Esophagus muscularis mucosa (tissue), 4 donors: ENCODE measurements at regions not wholly inside any gene's neighbourhood (a gene's known extent, or its start where the extent isn't known, plus 50 kb on each side); places are given as distances from the start of the nearest gene placed in this dataset.

Source experiments
- DNase-seq: peaks from one replicate; pipeline ENCODE4 v3.0.0-alpha.2; 2017; ENCODE audit errors: extremely low spot score
- H3K27ac ChIP-seq, 4 donors: fragments of 200-600 bp; sonication (generic); replicated peaks in 1 of 4; 1 replicate in 3 of 4; 2 replicates in 1 of 4; pipeline ENCODE4 v1.5.1; 2016 to 2019; ENCODE audit warnings: mild to moderate bottlenecking in 1 of 4
- H3K27me3 ChIP-seq, 4 donors: fragments of 200-600 bp; sonication (generic); one replicate each; pipeline versions ENCODE4 v1.5.1 to v1.6.0; 2016 to 2019
- H3K36me3 ChIP-seq, 4 donors: fragments of 200-600 bp; sonication (generic); one replicate each; pipeline ENCODE4 v1.5.1; 2016 to 2019
- H3K4me1 ChIP-seq, 4 donors: fragments of 200-600 bp; sonication (generic); one replicate each; pipeline ENCODE4 v1.5.1; 2016 to 2019
- H3K4me3 ChIP-seq, 4 donors: fragments of 200-600 bp; sonication (generic); 1 replicate in 2 of 4; 2 replicates in 2 of 4; pipeline ENCODE4 v1.5.1; 2016 to 2019; ENCODE audit warnings: mild to moderate bottlenecking in 4 of 4, moderate library complexity in 1 of 4
- H3K9me3 ChIP-seq, 4 donors: fragments of 200-600 bp; sonication (generic); 1 replicate in 3 of 4; 2 replicates in 1 of 4; pipeline ENCODE4 v1.5.1; 2016 to 2019
- EP300 ChIP-seq: sonication (generic); formaldehyde crosslinking; IDR thresholded peaks from one replicate; pipeline ENCODE4 v1.6.1; 2017; ENCODE audit warnings: antibody characterized with exemption
- POLR2A ChIP-seq: fragments of 450-650 bp; IDR thresholded peaks from one replicate; pipeline ENCODE4 v1.6.1; 2017; ENCODE audit warnings: antibody characterized with exemption, moderate library complexity, mild to moderate bottlenecking, low read depth
- POLR2AphosphoS5 ChIP-seq, 2 donors: sonication (generic); formaldehyde crosslinking; IDR thresholded peaks; one replicate each; pipeline ENCODE4 v1.6.1; 2017; ENCODE audit warnings: antibody characterized with exemption in 2 of 2
- WGBS: methylation state at CpG from one replicate; pipeline ENCODE4 v1.1.5; 2018; 5-methylcytosine and 5-hydroxymethylcytosine counted together
- intact Hi-C: fragments of 100-400 bp; cut with DNase I; formaldehyde crosslinking; loops from one replicate; pipeline ENCODE4 v1.15.1; 2023
- TF ChIP-seq, protein P1 (sequence below), 3 experiments: fragments of 200-600 bp in 2 of 3; fragments of 450-650 bp in 1 of 3; sonication (generic) in 2 of 3; IDR thresholded peaks; one replicate each; pipeline ENCODE4 v1.5.1; 2017 to 2019; ENCODE audit warnings: antibody characterized with exemption in 3 of 3, mild to moderate bottlenecking in 2 of 3, moderate library complexity in 1 of 3

DNA sequence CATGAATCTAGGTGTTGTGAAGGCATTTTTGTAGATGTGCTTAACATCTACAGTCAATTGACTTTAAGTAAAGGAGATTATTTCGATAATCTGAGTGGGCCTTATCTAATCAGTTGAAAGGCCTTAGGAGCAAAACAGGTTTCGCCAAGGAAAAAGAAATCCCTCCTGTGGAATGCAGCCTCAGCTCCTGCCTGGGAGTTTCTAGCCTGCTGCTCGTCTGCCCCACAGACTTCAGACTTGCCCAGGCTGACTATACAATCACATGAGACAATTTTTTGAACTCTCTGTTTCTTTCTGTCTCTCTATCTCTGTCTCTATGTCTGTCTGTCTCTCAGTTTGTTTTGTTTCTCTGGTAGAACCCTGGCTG, 312.5 kb downstream of the OLFM4 start:
- DNase-seq = no peak
- TF ChIP-seq EP300 = no peak
- TF ChIP-seq, protein P1, sequence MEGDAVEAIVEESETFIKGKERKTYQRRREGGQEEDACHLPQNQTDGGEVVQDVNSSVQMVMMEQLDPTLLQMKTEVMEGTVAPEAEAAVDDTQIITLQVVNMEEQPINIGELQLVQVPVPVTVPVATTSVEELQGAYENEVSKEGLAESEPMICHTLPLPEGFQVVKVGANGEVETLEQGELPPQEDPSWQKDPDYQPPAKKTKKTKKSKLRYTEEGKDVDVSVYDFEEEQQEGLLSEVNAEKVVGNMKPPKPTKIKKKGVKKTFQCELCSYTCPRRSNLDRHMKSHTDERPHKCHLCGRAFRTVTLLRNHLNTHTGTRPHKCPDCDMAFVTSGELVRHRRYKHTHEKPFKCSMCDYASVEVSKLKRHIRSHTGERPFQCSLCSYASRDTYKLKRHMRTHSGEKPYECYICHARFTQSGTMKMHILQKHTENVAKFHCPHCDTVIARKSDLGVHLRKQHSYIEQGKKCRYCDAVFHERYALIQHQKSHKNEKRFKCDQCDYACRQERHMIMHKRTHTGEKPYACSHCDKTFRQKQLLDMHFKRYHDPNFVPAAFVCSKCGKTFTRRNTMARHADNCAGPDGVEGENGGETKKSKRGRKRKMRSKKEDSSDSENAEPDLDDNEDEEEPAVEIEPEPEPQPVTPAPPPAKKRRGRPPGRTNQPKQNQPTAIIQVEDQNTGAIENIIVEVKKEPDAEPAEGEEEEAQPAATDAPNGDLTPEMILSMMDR (IDR thresholded peaks at IDR 0.05) = no peak
- no peak for TF ChIP-seq POLR2AphosphoS5 (IDR thresholded peaks at IDR 0.05)
- TF ChIP-seq POLR2A = no peak
- Histone ChIP-seq H3K27me3 (no peaks in the 10 kb centered on the region), H3K27ac (no peak overlapping the region), H3K4me1 (peaks cover 0 to 10% (median 0%) of the 10 kb centered on the region in 4 donors), H3K4me3 (no peak overlapping the region), H3K36me3 (no peaks in the 10 kb centered on the region), H3K9me3 (no peaks in the 10 kb centered on the region)
- WGBS = 81% methylated on average over 3 of the region's 3 CpGs
- intact Hi-C loops = no loop called here

DNA sequence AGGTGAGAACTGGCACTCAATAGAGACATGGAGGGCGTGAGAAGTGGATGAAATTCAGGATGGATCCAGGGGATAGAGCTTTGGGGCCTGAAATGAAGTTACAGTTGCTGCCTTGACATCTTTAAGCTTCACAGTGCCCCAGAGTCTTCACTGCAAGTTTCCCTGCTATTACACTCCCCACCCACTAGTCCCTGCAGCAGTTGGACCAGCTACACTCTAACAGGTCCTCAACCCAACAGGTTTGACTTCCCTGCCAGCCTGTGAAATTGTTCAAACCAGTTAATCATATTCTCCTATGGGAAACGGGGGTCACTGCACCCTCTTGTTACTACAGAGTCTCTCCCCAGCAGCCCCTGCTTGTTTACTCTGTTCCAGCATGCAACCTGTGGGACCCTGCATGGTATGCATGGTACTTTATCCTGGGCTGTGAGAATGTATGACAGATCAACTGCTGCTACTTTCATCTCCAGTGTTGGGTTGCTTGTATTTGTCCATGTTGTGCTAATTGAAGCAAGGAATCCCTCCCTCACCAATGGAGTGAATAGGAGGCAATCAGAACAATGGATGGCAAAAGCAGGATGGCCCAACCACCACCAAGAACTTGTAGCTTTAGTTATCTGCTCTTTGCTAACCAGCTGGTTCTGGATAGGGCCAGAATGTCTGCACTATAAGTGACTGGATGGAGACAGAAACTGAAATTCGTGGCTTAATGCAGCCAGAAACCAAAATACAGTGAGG, 314.2 kb downstream of the OLFM4 start:
- TF ChIP-seq, protein P1 (IDR thresholded peaks at IDR 0.05) = no peak
- TF ChIP-seq POLR2A (no peak), EP300 (no peak), POLR2AphosphoS5 (IDR thresholded peaks at IDR 0.05) (no peak)
- 41% methylated on average over 3 of the region's 3 CpGs for WGBS
- no peak overlapping the region for H3K27ac ChIP-seq
- no peaks in the 10 kb centered on the region for H3K4me1 ChIP-seq
- H3K27me3 ChIP-seq = no peaks in the 10 kb centered on the region
- H3K9me3 ChIP-seq = no peaks in the 10 kb centered on the region
- intact Hi-C loops = no loop called here
- DNase-seq = no peak
- no peaks in the 10 kb centered on the region for H3K36me3 ChIP-seq
- H3K4me3 ChIP-seq = no peak overlapping the region

DNA sequence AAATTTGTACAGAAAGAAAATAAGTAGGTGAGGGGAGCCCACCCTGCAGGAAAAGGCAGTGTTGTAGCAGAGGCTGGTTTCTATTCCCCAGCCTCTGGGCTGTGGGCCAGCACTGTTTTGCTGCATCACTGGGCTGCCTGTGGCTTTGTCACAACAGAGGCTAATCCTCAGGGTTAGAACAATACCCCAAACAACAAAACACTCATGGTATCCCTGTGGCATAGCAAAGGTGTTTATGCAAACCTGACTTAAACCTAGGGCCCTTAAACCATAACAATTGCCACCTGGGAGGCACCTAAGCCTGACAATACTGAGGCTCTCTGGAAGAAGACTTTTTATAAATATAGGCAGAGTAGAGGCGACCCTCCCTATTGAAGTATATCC, 314.7 kb downstream of the OLFM4 start:
- H3K4me3 ChIP-seq = no peak overlapping the region
- no peak for TF ChIP-seq POLR2AphosphoS5 (IDR thresholded peaks at IDR 0.05)
- TF ChIP-seq, protein P1 (IDR thresholded peaks at IDR 0.05) = no peak
- TF ChIP-seq EP300 = no peak
- no peak for TF ChIP-seq POLR2A
- DNase-seq = no peak
- no peaks in the 10 kb centered on the region for H3K4me1 ChIP-seq
- no peaks in the 10 kb centered on the region for H3K36me3 ChIP-seq
- intact Hi-C loops = no loop called here
- no peak overlapping the region for H3K27ac ChIP-seq
- 63% methylated on average over 1 of the region's 1 CpG for WGBS
- no peaks in the 10 kb centered on the region for H3K27me3 ChIP-seq
- H3K9me3 ChIP-seq = no peaks in the 10 kb centered on the region

DNA sequence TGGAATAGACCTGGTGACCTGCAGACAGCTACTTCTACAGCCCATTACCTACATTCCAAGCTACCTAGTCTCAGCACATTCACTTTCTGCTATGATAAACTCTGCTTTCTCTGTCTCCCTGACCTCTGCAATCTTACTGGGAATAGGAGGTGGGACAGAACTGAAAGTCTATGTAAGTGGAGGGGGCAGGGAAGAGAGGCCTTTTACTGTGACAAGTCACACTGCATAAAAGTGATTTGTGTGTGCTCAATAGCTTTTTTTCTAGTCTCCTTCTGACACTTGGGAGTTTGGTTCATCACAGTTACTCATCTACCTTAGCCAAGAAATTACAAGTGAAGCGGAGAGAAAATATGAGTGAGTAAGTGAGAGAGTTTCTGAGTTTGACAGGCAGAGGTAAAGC, 322.4 kb downstream of the OLFM4 start:
- no peaks in the 10 kb centered on the region for H3K36me3 ChIP-seq
- no peak overlapping the region for H3K4me3 ChIP-seq
- no peak overlapping the region for H3K27ac ChIP-seq
- DNase-seq = no peak
- intact Hi-C loops = no loop called here
- no peaks in the 10 kb centered on the region for H3K27me3 ChIP-seq
- 73% methylated on average over 1 of the region's 1 CpG for WGBS
- TF ChIP-seq, protein P1 (IDR thresholded peaks at IDR 0.05) = no peak
- TF ChIP-seq POLR2AphosphoS5 (IDR thresholded peaks at IDR 0.05) = no peak
- no peak for TF ChIP-seq EP300
- no peak for TF ChIP-seq POLR2A
- H3K4me1 ChIP-seq = no peaks in the 10 kb centered on the region
- no peaks in the 10 kb centered on the region for H3K9me3 ChIP-seq

DNA sequence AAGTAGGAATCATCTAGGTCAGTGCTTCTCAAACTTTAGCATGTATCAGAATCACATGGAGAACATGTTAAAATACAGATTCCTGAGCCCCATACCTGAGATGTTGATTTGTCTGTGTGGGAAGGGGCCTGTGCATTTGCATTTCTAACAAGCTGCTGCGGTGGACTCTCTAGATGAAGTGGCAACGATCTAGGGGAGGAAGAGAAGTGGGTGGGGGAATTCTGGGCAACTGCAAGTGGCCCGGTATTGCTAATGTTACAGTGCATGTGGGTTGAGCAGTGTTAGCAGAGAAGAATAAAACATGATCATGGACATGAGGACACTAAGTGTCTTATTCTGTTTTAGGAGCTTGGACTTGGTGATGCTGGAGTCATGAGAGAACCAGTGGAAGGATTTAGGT, 329.0 kb downstream of the OLFM4 start:
- no peak for TF ChIP-seq POLR2A
- TF ChIP-seq, protein P1 (IDR thresholded peaks at IDR 0.05) = no peak
- no peak for TF ChIP-seq POLR2AphosphoS5 (IDR thresholded peaks at IDR 0.05)
- no peak for TF ChIP-seq EP300
- no peaks in the 10 kb centered on the region for H3K4me1 ChIP-seq
- intact Hi-C loops = no loop called here
- H3K27ac ChIP-seq = no peak overlapping the region
- no peaks in the 10 kb centered on the region for H3K9me3 ChIP-seq
- no peaks in the 10 kb centered on the region for H3K36me3 ChIP-seq
- DNase-seq = no peak
- H3K27me3 ChIP-seq = no peaks in the 10 kb centered on the region
- no peak overlapping the region for H3K4me3 ChIP-seq
- WGBS = 79% methylated on average over 3 of the region's 3 CpGs
